Fibroblast of lung (primary cell): ENCODE measurements at regions not wholly inside any gene's neighbourhood (a gene's known extent, or its start where the extent isn't known, plus 50 kb on each side); places are given as distances from the start of the nearest gene placed in this dataset.

Experiments
- EZH2 ChIP-seq: IDR thresholded peaks from 2 replicates; pipeline ENCODE4 v1.5.1; 2012; ENCODE audit warnings: low read length, control low read depth, mild to moderate bottlenecking; ENCODE audit errors: missing control alignments
- TF ChIP-seq, protein P1 (sequence below), 2 donors: IDR thresholded peaks in 1 of 2; conservative IDR thresholded peaks in 1 of 2; 1 replicate in 1 of 2; 2 replicates in 1 of 2; pipeline ENCODE4 v1.5.1; 2011 to 2012; ENCODE audit warnings: low read length in 2 of 2, control low read depth in 1 of 2, inconsistent platforms in 1 of 2, low read depth in 1 of 2, mild to moderate bottlenecking in 1 of 2

GRCh38 chr17:22265807-22266206 is 573.5 kb downstream of the KCNJ18 start:
- TF ChIP-seq, protein P1, sequence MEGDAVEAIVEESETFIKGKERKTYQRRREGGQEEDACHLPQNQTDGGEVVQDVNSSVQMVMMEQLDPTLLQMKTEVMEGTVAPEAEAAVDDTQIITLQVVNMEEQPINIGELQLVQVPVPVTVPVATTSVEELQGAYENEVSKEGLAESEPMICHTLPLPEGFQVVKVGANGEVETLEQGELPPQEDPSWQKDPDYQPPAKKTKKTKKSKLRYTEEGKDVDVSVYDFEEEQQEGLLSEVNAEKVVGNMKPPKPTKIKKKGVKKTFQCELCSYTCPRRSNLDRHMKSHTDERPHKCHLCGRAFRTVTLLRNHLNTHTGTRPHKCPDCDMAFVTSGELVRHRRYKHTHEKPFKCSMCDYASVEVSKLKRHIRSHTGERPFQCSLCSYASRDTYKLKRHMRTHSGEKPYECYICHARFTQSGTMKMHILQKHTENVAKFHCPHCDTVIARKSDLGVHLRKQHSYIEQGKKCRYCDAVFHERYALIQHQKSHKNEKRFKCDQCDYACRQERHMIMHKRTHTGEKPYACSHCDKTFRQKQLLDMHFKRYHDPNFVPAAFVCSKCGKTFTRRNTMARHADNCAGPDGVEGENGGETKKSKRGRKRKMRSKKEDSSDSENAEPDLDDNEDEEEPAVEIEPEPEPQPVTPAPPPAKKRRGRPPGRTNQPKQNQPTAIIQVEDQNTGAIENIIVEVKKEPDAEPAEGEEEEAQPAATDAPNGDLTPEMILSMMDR (conservative IDR thresholded peaks at IDR 0.05 in 1 of 2, IDR thresholded peaks at IDR 0.05 in 1 of 2; ENCODE audit: low read depth in 1 of 2, low read length in 2 of 2): no peak
- no peak for TF ChIP-seq EZH2
